Vagina (tissue), 2 donors: ENCODE measurements at regions not wholly inside any gene's neighbourhood (a gene's known extent, or its start where the extent isn't known, plus 50 kb on each side); places are given as distances from the start of the nearest gene placed in this dataset.
"Not testable (repeated sequence)": the region's sequence is repeated elsewhere in the genome, so short reads cannot be mapped to it uniquely, and the experiment has no call there.

Experiments
- CTCF ChIP-seq, 3 experiments: fragments of 450-650 bp in 2 of 3; fragments of 200-600 bp in 1 of 3; sonication (generic) in 1 of 3; IDR thresholded peaks; one replicate each; pipeline ENCODE4 v1.5.1; 2017 to 2019; ENCODE audit warnings: antibody characterized with exemption in 3 of 3, mild to moderate bottlenecking in 2 of 3, moderate library complexity in 2 of 3
- POLR2A ChIP-seq, 2 donors: fragments of 450-650 bp; IDR thresholded peaks; one replicate each; pipeline ENCODE4 v1.6.1; 2017; ENCODE audit warnings: antibody characterized with exemption in 2 of 2, mild to moderate bottlenecking in 2 of 2, moderate library complexity in 2 of 2
- POLR2AphosphoS5 ChIP-seq, 2 donors: sonication (generic); formaldehyde crosslinking; IDR thresholded peaks; one replicate each; pipeline ENCODE4 v1.9.0; 2017; ENCODE audit warnings: antibody characterized with exemption in 2 of 2, mild to moderate bottlenecking in 2 of 2, low read depth in 1 of 2; ENCODE audit not compliant: insufficient read depth in 1 of 2

GRCh38 chr2:129046475-129046874 is 727.8 kb upstream of the HS6ST1 start:
- not testable (repeated sequence) for TF ChIP-seq CTCF (IDR thresholded peaks at IDR 0.05); POLR2AphosphoS5 (IDR thresholded peaks at IDR 0.05; ENCODE audit: insufficient read depth in 1 of 2, low read depth in 1 of 2); POLR2A (IDR thresholded peaks at IDR 0.05)
